CD4-positive, alpha-beta T cell (primary cell): ENCODE measurements at regions not wholly inside any gene's neighbourhood (a gene's known extent, or its start where the extent isn't known, plus 50 kb on each side); places are given as distances from the start of the nearest gene placed in this dataset.
A peak's percentile ranks its signal among the peaks of the same experiment; 100 is the strongest.

ENCODE experiments used
- ATAC-seq: fragments of 200-7000 bp; cut with Tn5 transposase; one replicate; pipeline ENCODE4 v1.10.0; 2022; ENCODE audit warnings: mild to moderate bottlenecking; ENCODE audit not compliant: poor library complexity
- CTCF ChIA-PET: fragments of 350-600 bp; sonication (Branson Sonifier 250); formaldehyde crosslinking; loops from one replicate; lab custom pipeline; 2021; ENCODE audit warnings: antibody characterized with exemption, inconsistent platforms; lab: Charles Lee
- POLR2A ChIA-PET: fragments of 350-600 bp; sonication (Branson Sonifier 250); formaldehyde crosslinking; loops from one replicate; lab custom pipeline; 2021; ENCODE audit warnings: antibody characterized with exemption, inconsistent platforms; lab: Charles Lee
- DNase-seq, 14 experiments: peaks; one replicate each; pipeline ENCODE4 v3.0.0-alpha.2; 2013 to 2020; ENCODE audit warnings: mixed read lengths in 2 of 14
- H3K27ac ChIP-seq, 2 donors: one replicate each; pipeline versions ENCODE4 v1.5.1 to v1.7.0; 2013; ENCODE audit warnings: low read length in 2 of 2, low read depth in 1 of 2, mild to moderate bottlenecking in 1 of 2
- H3K27me3 ChIP-seq, 2 experiments: 1 replicate in 1 of 2; 2 replicates in 1 of 2; pipeline versions ENCODE4 v1.6.1 to v1.7.0; 2013; ENCODE audit warnings: low read length in 2 of 2, control low read depth in 1 of 2, mild to moderate bottlenecking in 1 of 2, moderate library complexity in 1 of 2; ENCODE audit not compliant: insufficient read depth in 2 of 2, control insufficient read depth in 1 of 2
- H3K36me3 ChIP-seq: one replicate; pipeline ENCODE4 v1.6.1; 2013; ENCODE audit warnings: low read length, control low read depth; ENCODE audit not compliant: insufficient read depth
- H3K4me1 ChIP-seq: one replicate; pipeline ENCODE4 v1.6.1; 2013; ENCODE audit warnings: low read length, control low read depth; ENCODE audit not compliant: insufficient read depth
- H3K4me3 ChIP-seq: one replicate; pipeline ENCODE4 v1.5.1; 2013; ENCODE audit warnings: mild to moderate bottlenecking, low read length, moderate library complexity
- H3K9me3 ChIP-seq, 2 experiments: 1 replicate in 1 of 2; 2 replicates in 1 of 2; pipeline versions ENCODE4 v1.6.1 to v1.7.0; 2013; ENCODE audit warnings: low read length in 2 of 2, mild to moderate bottlenecking in 2 of 2, control low read depth in 1 of 2, moderate library complexity in 1 of 2; ENCODE audit not compliant: control insufficient read depth in 1 of 2, insufficient read depth in 1 of 2
- H3K27ac Mint-ChIP-seq: one replicate; pipeline ENCODE4 v1.8.0; 2020; ENCODE audit warnings: mixed read lengths
- H3K27me3 Mint-ChIP-seq: one replicate; pipeline ENCODE4 v1.8.0; 2021; ENCODE audit warnings: mixed read lengths
- H3K36me3 Mint-ChIP-seq: one replicate; pipeline ENCODE4 v1.8.0; 2021; ENCODE audit warnings: low read depth, mixed read lengths
- H3K4me1 Mint-ChIP-seq: one replicate; pipeline ENCODE4 v1.8.0; 2021; ENCODE audit warnings: low read depth, mixed read lengths
- H3K4me3 Mint-ChIP-seq: one replicate; pipeline ENCODE4 v1.8.0; 2020; ENCODE audit warnings: mild to moderate bottlenecking, mixed read lengths
- H3K9me3 Mint-ChIP-seq: one replicate; pipeline ENCODE4 v1.8.0; 2020; ENCODE audit warnings: mixed read lengths
- intact Hi-C, 2 experiments: fragments of 100-400 bp; cut with DNase I in 1 of 2; cut with micrococcal nuclease in 1 of 2; formaldehyde crosslinking; loops; one replicate each; pipeline versions ENCODE4 v1.15.1 to v1.9.0; 2023 to 2025; cut with DNase I, micrococcal nuclease
- TF ChIP-seq, protein P1 (sequence below): fragments of 200-600 bp; IDR thresholded peaks from one replicate; pipeline ENCODE4 v1.8.0; 2022; ENCODE audit warnings: antibody characterized with exemption, mild to moderate bottlenecking

DNA sequence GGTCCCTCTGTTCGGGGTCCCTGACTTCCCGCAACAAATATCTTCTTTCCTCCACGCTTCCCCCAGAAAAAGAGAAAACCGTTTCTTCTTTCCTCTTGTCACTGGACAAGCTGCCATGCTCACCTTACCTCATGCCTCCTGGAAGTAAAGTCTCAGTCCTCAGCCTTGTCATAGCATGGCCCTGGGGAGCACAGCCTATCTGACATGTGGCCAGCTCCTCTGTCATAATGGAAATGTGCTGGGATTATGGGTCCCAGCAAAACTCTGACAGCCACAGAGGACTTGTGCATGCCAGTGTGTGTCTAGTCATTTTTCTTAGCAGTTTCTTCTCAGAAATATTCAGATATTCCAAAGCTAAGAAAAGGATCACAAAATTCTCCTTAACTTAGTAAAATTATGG, 122.4 kb downstream of the AASDH start:
- intact Hi-C loops, result no loop called here
- Mint-ChIP-seq H3K27me3 (peaks cover 4% of the 10 kb centered on the region), H3K27ac (no peak overlapping the region), H3K4me1 (peaks cover 24% of the 10 kb centered on the region), H3K36me3 (no peaks in the 10 kb centered on the region), H3K4me3 (no peak overlapping the region), H3K9me3 (peaks cover 2% of the 10 kb centered on the region)
- H3K36me3 ChIP-seq, result no peaks in the 10 kb centered on the region
- ATAC-seq (no peak), DNase-seq (no peak)
- no peak overlapping the region for H3K4me3 ChIP-seq
- peaks cover 5% of the 10 kb centered on the region for H3K4me1 ChIP-seq
- TF ChIP-seq, protein P1, sequence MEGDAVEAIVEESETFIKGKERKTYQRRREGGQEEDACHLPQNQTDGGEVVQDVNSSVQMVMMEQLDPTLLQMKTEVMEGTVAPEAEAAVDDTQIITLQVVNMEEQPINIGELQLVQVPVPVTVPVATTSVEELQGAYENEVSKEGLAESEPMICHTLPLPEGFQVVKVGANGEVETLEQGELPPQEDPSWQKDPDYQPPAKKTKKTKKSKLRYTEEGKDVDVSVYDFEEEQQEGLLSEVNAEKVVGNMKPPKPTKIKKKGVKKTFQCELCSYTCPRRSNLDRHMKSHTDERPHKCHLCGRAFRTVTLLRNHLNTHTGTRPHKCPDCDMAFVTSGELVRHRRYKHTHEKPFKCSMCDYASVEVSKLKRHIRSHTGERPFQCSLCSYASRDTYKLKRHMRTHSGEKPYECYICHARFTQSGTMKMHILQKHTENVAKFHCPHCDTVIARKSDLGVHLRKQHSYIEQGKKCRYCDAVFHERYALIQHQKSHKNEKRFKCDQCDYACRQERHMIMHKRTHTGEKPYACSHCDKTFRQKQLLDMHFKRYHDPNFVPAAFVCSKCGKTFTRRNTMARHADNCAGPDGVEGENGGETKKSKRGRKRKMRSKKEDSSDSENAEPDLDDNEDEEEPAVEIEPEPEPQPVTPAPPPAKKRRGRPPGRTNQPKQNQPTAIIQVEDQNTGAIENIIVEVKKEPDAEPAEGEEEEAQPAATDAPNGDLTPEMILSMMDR, result no peak
- POLR2A ChIA-PET, result no interaction called here
- CTCF ChIA-PET, result no interaction called here
- H3K9me3 ChIP-seq, result peaks cover 0 to 10% of the 10 kb centered on the region in 2 experiments
- H3K27ac ChIP-seq, result no peak overlapping the region
- no peaks in the 10 kb centered on the region for H3K27me3 ChIP-seq

DNA sequence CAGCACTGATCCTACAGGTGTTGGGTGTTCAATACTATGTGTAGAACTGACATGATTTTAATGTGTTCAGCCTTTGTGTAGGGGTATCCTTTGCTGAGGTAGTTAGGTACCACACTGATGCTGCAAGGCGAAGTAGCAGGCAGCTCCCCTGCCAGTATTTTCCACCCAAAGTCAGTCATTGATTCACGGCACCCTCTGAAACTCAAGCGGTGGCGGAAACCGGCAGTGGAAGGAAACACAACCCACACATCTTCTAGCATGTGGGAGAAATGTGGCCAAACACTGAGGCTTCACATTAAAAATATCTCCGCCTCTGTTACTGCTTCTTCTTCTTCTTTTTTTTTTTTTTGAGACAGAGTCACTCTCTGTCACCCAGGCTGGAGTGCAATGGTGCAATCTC, 126.3 kb downstream of the AASDH start:
- Mint-ChIP-seq H3K4me1 (peaks cover 24% of the 10 kb centered on the region), H3K36me3 (no peaks in the 10 kb centered on the region), H3K27ac (no peak overlapping the region), H3K27me3 (no peaks in the 10 kb centered on the region), H3K4me3 (no peak overlapping the region), H3K9me3 (peaks cover 2% of the 10 kb centered on the region)
- CTCF ChIA-PET, result no interaction called here
- Histone ChIP-seq H3K27me3 (no peaks in the 10 kb centered on the region), H3K36me3 (no peaks in the 10 kb centered on the region), H3K4me1 (peaks cover 5% of the 10 kb centered on the region), H3K27ac (no peak overlapping the region), H3K9me3 (peaks cover 0 to 10% of the 10 kb centered on the region in 2 experiments), H3K4me3 (no peak overlapping the region)
- peak in 6 of 14 experiments; percentile 2 to 20 (median 10) for DNase-seq
- intact Hi-C loops, result no loop called here
- ATAC-seq, result no peak
- POLR2A ChIA-PET, result no interaction called here
- TF ChIP-seq, protein P1, result no peak

DNA sequence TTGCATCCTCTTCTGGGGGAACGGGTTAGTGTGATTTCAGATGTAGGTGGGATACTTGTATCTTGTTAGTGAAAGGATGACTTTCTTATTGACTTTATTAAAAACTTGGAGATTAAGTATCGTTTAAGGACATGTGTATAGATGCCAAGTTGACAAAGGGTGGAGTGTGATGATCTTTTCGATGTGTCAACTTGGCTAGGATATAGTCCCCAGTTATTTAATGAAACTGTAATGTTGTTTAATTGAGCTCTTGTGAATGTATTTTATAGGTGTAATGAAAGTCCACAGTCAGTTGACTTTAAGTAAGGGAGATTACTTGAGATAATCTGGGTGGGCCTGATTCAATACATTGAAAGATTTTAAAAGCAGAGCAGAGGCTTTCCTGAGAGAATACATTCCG, 127.0 kb downstream of the AASDH start:
- Mint-ChIP-seq H3K9me3 (peaks cover 2% of the 10 kb centered on the region), H3K4me1 (peaks cover 24% of the 10 kb centered on the region), H3K4me3 (no peak overlapping the region), H3K27ac (no peak overlapping the region), H3K27me3 (no peaks in the 10 kb centered on the region), H3K36me3 (no peaks in the 10 kb centered on the region)
- Histone ChIP-seq H3K4me1 (peaks cover 5% of the 10 kb centered on the region), H3K9me3 (peaks cover 0 to 10% of the 10 kb centered on the region in 2 experiments), H3K36me3 (no peaks in the 10 kb centered on the region), H3K27ac (no peak overlapping the region), H3K4me3 (no peak overlapping the region), H3K27me3 (no peaks in the 10 kb centered on the region)
- intact Hi-C loops, result no loop called here
- ChIA-PET POLR2A (no interaction called here), CTCF (no interaction called here)
- TF ChIP-seq, protein P1, result no peak
- DNase-seq, result no peak
- ATAC-seq, result no peak
